Hepatocyte (in vitro differentiated cells): ENCODE measurements at regions not wholly inside any gene's neighbourhood (a gene's known extent, or its start where the extent isn't known, plus 50 kb on each side); places are given as distances from the start of the nearest gene placed in this dataset.

ENCODE experiments used
- DNase-seq: peaks from one replicate; pipeline ENCODE4 v3.0.0-alpha.2; 2016; ENCODE audit warnings: low spot score
- H2AFZ ChIP-seq: fragments of 200-600 bp; sonication (generic); 2 replicates; pipeline ENCODE4 v1.6.0; 2016; ENCODE audit warnings: antibody characterized with exemption, mild to moderate bottlenecking
- H3K27ac ChIP-seq: fragments of 200-600 bp; sonication (generic); 2 replicates; pipeline ENCODE4 v1.5.1; 2016; ENCODE audit warnings: mild to moderate bottlenecking
- H3K27me3 ChIP-seq: fragments of 200-600 bp; sonication (generic); 2 replicates; pipeline ENCODE4 v1.6.1; 2016
- H3K36me3 ChIP-seq: fragments of 200-600 bp; sonication (generic); replicated peaks from 2 replicates; pipeline ENCODE4 v1.5.1; 2016; ENCODE audit warnings: low read depth; ENCODE audit not compliant: insufficient read depth
- H3K4me1 ChIP-seq: fragments of 200-600 bp; sonication (generic); 2 replicates; pipeline ENCODE4 v1.5.1; 2016; ENCODE audit warnings: mild to moderate bottlenecking, moderate library complexity; ENCODE audit not compliant: insufficient read depth
- H3K4me2 ChIP-seq: fragments of 200-600 bp; sonication (generic); 2 replicates; pipeline ENCODE4 v1.6.0; 2016
- H3K4me3 ChIP-seq: fragments of 200-600 bp; sonication (generic); 2 replicates; pipeline ENCODE4 v1.5.1; 2016; ENCODE audit warnings: mild to moderate bottlenecking
- H3K79me2 ChIP-seq: fragments of 200-600 bp; sonication (generic); 2 replicates; pipeline ENCODE4 v1.6.0; 2017; ENCODE audit warnings: mild to moderate bottlenecking
- H3K9me2 ChIP-seq: fragments of 200-600 bp; sonication (generic); replicated peaks from 2 replicates; pipeline ENCODE4 v1.6.0; 2017; ENCODE audit warnings: mild to moderate bottlenecking; ENCODE audit not compliant: insufficient read depth
- H3K9me3 ChIP-seq: fragments of 200-600 bp; sonication (generic); 2 replicates; pipeline ENCODE4 v1.5.1; 2016; ENCODE audit warnings: low read depth, mild to moderate bottlenecking
- H4K20me1 ChIP-seq: fragments of 200-600 bp; sonication (generic); 2 replicates; pipeline ENCODE4 v1.6.0; 2016; ENCODE audit warnings: mild to moderate bottlenecking; ENCODE audit not compliant: insufficient read depth, poor library complexity, severe bottlenecking
- CTCF ChIP-seq: fragments of 200-600 bp; sonication (generic); IDR thresholded peaks from 2 replicates; pipeline ENCODE4 v1.5.1; 2016; ENCODE audit warnings: antibody characterized with exemption, mild to moderate bottlenecking; ENCODE audit not compliant: poor library complexity
- EZH2 ChIP-seq: fragments of 200-600 bp; sonication (generic); IDR thresholded peaks from 2 replicates; pipeline ENCODE4 v1.6.1; 2016; ENCODE audit warnings: antibody characterized with exemption, mild to moderate bottlenecking, borderline replicate concordance
- EZH2phosphoT487 ChIP-seq: fragments of 200-600 bp; sonication (generic); IDR thresholded peaks from one replicate; pipeline ENCODE4 v1.6.1; 2018; ENCODE audit warnings: antibody characterized with exemption, mild to moderate bottlenecking, low read depth, moderate library complexity; ENCODE audit not compliant: unreplicated experiment, severe bottlenecking
- WGBS: methylation state at CpG from one replicate; pipeline ENCODE4 v1.1.6; 2016; ENCODE audit warnings: low lambda C conversion rate; ENCODE audit errors: missing lambda C conversion rate; 5-methylcytosine and 5-hydroxymethylcytosine counted together

- no peak overlapping the region for H3K4me3 ChIP-seq
- no peak overlapping the region for H2AFZ ChIP-seq
- H3K27ac ChIP-seq: no peak overlapping the region
- no peaks in the 10 kb centered on the region for H3K27me3 ChIP-seq
- H3K9me2 ChIP-seq: no peaks in the 10 kb centered on the region
- no peak for DNase-seq
- H3K9me3 ChIP-seq: no peaks in the 10 kb centered on the region
- H3K36me3 ChIP-seq: no peaks in the 10 kb centered on the region
- H4K20me1 ChIP-seq: no peaks in the 10 kb centered on the region
- no peaks in the 10 kb centered on the region for H3K79me2 ChIP-seq
- WGBS: 58% methylated on average over 4 of the region's 4 CpGs
- H3K4me2 ChIP-seq: no peak overlapping the region
- TF ChIP-seq EZH2phosphoT487 (no peak), EZH2 (no peak), CTCF (no peak)
- H3K4me1 ChIP-seq: peaks cover 5% of the 10 kb centered on the region
Observed at GRCh38 chr18:22790545-22791309, 142.4 kb upstream of the RBBP8 start.

- Histone ChIP-seq H3K9me2 (no peaks in the 10 kb centered on the region), H3K4me3 (no peak overlapping the region), H3K79me2 (no peaks in the 10 kb centered on the region), H3K9me3 (no peaks in the 10 kb centered on the region), H3K27ac (no peak overlapping the region), H3K4me2 (no peak overlapping the region), H2AFZ (no peak overlapping the region), H4K20me1 (no peaks in the 10 kb centered on the region), H3K4me1 (peaks cover 5% of the 10 kb centered on the region), H3K36me3 (no peaks in the 10 kb centered on the region), H3K27me3 (no peaks in the 10 kb centered on the region)
- TF ChIP-seq CTCF (no peak), EZH2 (no peak)
- no peak for DNase-seq
- WGBS: 73% methylated on average over 2 of the region's 2 CpGs
Observed at GRCh38 chr18:22791310-22791610, 141.9 kb upstream of the RBBP8 start.

GRCh38 chr18:22796113-22796512 is 137.0 kb upstream of the RBBP8 start:
- no peaks in the 10 kb centered on the region for H3K4me1 ChIP-seq
- no peak for TF ChIP-seq EZH2
- TF ChIP-seq EZH2phosphoT487: no peak
- H3K4me2 ChIP-seq: no peak overlapping the region
- no peaks in the 10 kb centered on the region for H3K36me3 ChIP-seq
- H3K27me3 ChIP-seq: no peaks in the 10 kb centered on the region
- no peak overlapping the region for H3K4me3 ChIP-seq
- no peaks in the 10 kb centered on the region for H4K20me1 ChIP-seq
- H2AFZ ChIP-seq: no peak overlapping the region
- peaks cover 3% of the 10 kb centered on the region for H3K79me2 ChIP-seq
- no peaks in the 10 kb centered on the region for H3K9me3 ChIP-seq
- no peak for DNase-seq
- 92% methylated on average over 4 of the region's 4 CpGs for WGBS
- no peaks in the 10 kb centered on the region for H3K9me2 ChIP-seq
- no peak overlapping the region for H3K27ac ChIP-seq

GRCh38 chr18:22800551-22800951 is 132.6 kb upstream of the RBBP8 start:
- H2AFZ ChIP-seq: no peak overlapping the region
- H3K9me3 ChIP-seq: no peaks in the 10 kb centered on the region
- peak overlapping the region; percentile 18 for H3K27ac ChIP-seq
- H4K20me1 ChIP-seq: no peaks in the 10 kb centered on the region
- H3K4me3 ChIP-seq: no peak overlapping the region
- no peaks in the 10 kb centered on the region for H3K4me1 ChIP-seq
- H3K27me3 ChIP-seq: no peaks in the 10 kb centered on the region
- peak overlapping the region; percentile 62 for H3K4me2 ChIP-seq
- TF ChIP-seq EZH2: no peak
- no peak for TF ChIP-seq CTCF
- TF ChIP-seq EZH2phosphoT487: no peak
- 82% methylated on average over 7 of the region's 7 CpGs for WGBS
- H3K79me2 ChIP-seq: peaks cover 5% of the 10 kb centered on the region
- no peaks in the 10 kb centered on the region for H3K36me3 ChIP-seq
- H3K9me2 ChIP-seq: no peaks in the 10 kb centered on the region
- peak; percentile 16 for DNase-seq
